NCI-H460 (cell line): ENCODE measurements at regions not wholly inside any gene's neighbourhood (a gene's known extent, or its start where the extent isn't known, plus 50 kb on each side); places are given as distances from the start of the nearest gene placed in this dataset.

Source experiments
- DNase-seq: peaks from one replicate; pipeline ENCODE4 v3.0.0-alpha.2; 2016; ENCODE audit warnings: low read depth; ENCODE audit errors: extremely low read depth

DNA sequence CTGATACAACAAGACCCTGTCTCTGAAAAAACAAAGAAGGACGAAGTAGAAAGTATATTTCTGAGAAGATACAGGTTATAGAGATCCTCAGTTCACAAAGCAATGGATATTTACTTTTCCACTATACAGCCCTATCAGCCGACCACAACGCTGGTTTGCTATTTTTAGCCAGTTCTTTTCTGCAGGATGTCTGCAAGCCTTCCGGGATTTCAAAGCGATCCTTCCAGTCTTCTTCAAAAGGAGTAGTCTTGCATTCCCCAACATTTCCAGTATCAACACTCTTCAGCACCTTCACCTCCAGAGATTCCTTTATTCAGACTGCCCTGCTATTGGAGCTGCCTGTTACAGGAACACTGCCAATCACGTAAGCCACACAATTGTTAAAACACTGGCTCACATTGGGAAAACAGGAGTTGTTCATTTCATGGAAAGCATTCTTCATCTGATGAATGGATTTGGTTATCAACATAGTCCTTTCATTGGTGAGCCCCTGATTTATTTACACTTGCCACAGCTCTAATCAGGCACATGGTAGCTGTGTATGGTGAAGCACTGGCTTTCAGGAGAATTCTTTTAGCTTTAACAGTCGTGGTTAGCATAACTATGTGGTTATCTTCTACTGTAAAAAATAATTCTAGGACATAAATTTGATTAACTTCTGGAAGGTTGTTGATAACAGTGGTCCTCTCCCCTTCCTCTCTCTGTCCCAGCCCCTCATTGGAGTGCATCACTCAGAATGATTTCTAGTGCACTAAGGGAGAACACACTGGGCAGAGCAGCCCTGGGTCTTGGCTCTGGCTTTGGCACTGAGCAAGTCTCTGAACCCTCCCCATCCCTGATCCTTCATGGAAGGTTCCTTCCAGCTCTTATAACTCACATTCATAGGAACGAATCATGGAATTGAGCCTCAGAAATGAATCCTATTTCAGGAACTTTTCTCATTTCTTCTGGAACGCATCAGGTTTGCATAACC, 109.9 kb upstream of the SORBS2 start:
- DNase-seq, result no peak

DNA sequence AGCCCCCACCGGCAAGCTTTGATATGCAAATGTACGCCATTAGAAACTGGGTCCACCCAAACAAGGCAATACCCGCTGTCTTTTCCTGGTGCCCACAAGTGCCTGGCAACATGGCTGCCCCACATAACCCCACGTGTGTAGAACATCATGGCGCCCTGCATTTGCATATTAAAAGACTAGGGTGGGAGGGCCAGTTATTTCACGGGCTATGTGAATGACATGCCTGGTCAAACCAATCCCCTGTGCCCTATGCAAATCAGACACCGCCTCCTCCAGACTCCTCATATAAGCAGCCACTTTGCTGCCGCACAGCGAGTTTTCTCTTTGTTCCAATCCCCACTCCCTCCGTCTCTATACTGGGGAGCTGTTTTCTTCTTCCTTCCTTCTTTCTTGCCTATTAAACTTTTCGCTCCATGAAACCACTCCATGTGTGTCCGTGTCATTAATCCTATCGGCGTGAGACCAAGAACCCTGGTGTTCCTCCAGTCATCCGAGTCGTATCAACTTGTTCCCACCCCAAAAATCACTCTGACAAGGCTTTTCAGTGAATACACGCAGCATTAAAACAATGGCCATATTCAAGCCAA, 112.6 kb upstream of the SORBS2 start:
- DNase-seq, result no peak

- no peak for DNase-seq
Measured at GRCh38 chr4:185925910-185926360, 113.9 kb upstream of the SORBS2 start.

- DNase-seq, result no peak
Measured at GRCh38 chr4:185931375-185931774, 119.4 kb upstream of the SORBS2 start.

DNA sequence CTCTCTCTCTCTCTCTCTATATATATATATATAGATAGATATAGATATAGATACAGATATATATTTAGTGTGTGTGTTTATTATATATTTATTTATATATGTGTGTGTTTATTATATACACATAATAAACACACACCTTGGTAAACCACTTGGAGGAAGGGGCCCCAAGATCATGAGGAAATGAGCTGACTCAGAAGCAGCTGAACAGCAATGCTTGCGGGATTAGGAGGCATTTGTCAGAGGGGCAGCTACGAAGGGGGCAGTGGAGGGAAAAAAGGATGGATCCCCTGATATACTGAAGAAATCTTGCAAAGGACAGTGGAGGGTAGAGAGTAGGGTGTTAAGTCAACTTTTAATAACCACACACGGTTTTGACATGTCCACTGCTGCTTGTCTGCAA, 120.0 kb upstream of the SORBS2 start:
- DNase-seq, result no peak

DNA sequence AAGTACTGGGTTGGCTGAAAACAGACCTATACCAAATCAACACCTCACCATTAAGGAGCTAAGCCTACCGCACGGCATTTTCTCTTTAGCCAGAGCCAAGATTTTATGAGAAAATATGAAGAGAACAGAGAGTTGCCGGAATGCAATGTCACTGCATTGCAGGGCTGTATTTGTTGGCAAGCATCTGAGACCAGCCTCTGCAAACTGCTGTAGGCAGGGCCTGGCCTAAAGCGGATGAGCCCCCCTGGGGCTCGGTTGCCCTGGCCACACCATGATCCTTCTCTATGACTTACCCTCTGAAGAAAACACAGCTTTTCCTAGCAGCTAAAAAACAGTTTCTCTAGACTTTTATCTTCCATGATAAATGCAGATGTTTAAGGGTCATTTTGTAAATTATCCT, 120.5 kb upstream of the SORBS2 start:
- no peak for DNase-seq

DNA sequence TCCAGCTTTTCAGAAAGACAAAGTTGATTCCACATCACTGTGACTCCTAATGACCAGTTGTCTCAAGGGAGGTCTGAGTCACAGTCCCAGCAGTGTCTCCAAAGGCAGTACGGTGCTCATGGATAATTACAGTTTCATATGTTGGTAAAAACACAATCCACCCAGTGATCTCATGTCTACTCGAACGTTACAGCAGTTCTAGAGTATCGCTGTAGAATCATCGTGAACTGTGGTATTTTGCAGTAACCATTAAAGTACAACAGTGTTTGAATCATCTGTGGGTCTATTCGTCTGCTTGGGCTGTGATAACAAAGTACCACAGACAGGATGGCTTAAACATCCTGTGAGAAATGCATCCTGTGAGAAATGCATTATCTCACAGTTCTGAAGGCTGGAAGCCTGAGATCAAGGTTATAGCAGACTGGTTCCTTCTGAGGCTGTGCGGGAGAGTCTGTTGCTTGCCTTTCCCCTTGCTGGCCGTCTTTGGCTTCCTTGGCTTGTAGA, 121.1 kb upstream of the SORBS2 start:
- DNase-seq, result peak; percentile 95

DNA sequence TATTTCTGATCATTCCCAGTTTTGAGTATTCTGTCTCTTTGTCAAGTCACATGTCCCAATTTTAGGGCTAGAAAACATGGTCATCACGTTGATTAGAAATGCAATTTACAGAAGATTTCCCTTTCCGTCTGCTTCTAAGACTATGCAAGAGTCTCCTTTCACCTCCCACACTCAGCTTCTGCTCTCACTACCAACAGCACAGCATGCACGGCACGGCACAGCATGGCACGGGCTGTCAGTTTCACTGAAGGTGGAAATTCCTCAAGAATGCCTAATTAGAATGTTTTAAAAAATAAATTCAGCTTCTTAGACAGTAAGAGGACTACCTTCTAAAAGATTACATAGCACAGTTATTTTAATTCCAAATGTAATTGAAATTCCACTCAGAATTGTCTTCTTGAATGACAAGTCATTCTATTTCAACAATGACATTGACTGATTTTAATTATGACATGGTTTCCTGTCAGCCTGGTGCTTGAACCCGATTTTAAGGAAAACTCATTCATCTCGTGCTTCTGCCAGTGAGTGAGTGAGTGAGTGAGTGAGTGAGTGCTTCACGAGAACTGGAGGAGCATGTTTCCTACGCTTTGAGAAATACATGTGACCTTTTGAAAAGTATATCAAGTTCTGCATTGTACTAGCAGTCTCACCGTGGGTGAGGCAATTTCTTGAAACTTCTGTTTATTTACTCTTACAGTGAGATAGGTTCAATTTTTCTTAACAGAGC, 124.8 kb upstream of the SORBS2 start:
- no peak for DNase-seq

GRCh38 chr4:185938654-185939053, 126.7 kb upstream of the SORBS2 start:
- DNase-seq, result no peak

DNA sequence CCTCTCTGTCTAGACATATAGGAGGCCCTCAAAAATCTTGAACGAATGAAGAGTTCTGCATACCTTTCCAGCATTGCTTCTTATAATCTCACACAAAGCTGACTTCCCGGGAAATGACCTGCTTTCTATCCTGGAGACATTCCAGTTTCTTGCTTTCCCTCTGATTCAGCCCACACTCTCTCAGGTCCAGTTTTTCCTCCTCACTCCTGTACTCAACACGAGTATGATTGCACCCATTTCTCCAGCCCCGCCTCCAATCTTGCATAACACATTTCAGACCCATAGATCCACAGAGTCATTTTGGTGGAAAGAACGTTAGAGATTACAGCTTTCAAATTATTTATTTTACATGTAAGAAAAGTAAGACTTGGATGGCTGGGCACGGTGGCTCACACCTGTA, 127.5 kb upstream of the TLR3 start:
- DNase-seq, result no peak

DNA sequence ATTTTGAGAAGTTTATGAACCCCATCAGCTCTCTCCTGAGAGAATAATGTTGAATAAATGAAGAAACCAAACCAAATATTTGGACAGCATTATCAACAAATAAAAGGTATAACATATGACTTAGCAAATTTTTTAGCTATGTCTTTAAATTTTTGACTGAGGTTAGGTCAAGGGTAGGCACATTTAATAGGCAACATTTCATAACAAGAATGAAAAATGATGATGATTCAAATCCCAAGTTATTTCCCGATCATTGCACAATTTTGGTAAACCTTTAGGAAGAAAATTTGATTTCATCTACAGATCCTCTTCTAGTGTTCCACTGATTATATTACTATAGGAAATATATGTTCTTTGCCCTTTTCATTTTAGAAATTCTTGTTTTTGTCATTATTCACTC, 123.7 kb upstream of the TLR3 start:
- DNase-seq, result no peak

- no peak for DNase-seq
Measured at GRCh38 chr4:185945906-185946305, 123.0 kb upstream of the TLR3 start.

GRCh38 chr4:185950891-185951290, 118.1 kb upstream of the TLR3 start:
- DNase-seq, result no peak

GRCh38 chr4:185955151-185955770, 113.7 kb upstream of the TLR3 start:
- no peak for DNase-seq

- DNase-seq, result no peak
Measured at GRCh38 chr4:185955826-185956543, 113.0 kb upstream of the TLR3 start.

DNA sequence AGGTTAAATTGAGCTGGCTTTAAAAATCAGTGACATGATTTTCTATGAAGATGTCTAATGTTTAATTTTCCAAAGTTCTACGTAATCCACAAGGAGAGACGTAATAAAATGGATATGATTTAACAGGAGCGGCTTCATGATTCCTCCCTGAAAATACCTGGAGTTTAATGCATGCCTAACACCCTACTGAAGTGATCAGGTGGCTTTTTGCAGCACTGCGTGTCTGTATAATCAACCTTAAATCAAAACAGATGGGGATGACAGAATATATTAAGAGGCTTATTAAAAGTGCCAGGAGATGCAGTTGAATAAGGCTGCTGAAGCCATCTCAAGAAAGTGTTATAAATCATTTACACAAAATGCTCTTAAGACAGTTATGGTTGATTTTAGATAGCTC, 112.4 kb upstream of the TLR3 start:
- DNase-seq, result no peak

- DNase-seq, result no peak
Measured at GRCh38 chr4:185958094-185958747, 110.7 kb upstream of the TLR3 start.

DNA sequence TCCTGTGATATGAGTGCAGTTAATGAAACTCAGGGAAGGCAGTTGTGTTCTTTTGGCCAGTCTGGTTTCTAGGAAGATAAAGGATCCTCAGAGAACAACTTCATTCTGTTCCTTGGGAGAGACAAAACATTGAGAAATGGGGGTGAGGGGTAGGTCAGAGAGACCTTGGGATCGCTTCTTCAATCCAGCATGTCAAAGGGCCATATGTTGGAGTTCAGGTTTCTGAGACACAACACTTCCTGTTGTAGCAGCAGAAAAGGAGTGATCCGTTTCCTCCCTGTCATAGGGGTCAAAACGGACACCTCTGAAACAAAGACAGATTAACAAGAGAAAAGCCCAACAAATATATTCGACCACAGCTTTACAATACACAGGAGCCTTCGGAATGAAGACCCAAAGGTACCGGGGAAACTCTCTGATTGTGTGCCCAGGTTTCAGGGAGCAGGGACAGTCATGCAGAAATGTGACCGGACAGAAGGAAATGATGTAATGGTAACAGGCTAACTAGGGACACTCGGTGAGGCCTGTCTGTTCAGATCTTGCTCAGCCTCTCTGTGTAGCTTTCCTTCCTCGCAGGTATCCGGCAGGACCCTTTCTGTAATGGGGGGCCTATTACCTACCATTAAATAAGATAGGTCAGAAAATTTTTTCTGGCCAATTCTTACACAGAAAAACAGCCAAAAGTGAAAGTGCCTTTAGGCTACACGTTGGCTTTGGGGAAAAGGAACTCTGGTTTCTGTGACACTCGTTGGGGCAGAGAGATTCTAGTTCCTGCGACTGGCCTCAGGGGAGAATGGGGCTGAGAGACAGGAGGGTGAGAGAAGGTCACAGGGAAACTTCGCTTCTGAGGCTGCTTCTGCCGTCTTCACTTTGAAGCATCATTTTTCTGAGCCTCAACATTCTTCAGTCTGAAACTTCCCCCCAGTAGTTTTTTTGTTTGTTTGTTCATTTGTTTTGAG, 103.3 kb upstream of the TLR3 start:
- no peak for DNase-seq
